Activated T-cell treated with anti-CD3 and anti-CD28 coated beads, Interleukin-2, amount 50 U/mL, for 24 hours (primary cell): ENCODE measurements at regions not wholly inside any gene's neighbourhood (a gene's known extent, or its start where the extent isn't known, plus 50 kb on each side); places are given as distances from the start of the nearest gene placed in this dataset.

Experiments
- DNase-seq: peaks from one replicate; pipeline ENCODE4 v3.0.0-alpha.2; 2020
- H3K27ac Mint-ChIP-seq: 2 replicates; pipeline ENCODE4 v1.8.0; 2020; ENCODE audit warnings: mild to moderate bottlenecking, mixed read lengths
- H3K27me3 Mint-ChIP-seq: 2 replicates; pipeline ENCODE4 v1.8.0; 2020; ENCODE audit warnings: mixed read lengths
- H3K36me3 Mint-ChIP-seq: 2 replicates; pipeline ENCODE4 v1.8.0; 2020; ENCODE audit warnings: low read depth, mixed read lengths
- H3K4me1 Mint-ChIP-seq: 2 replicates; pipeline ENCODE4 v1.8.0; 2020; ENCODE audit warnings: low read depth, mixed read lengths
- H3K4me3 Mint-ChIP-seq: 2 replicates; pipeline ENCODE4 v1.8.0; 2020; ENCODE audit warnings: mild to moderate bottlenecking, moderate library complexity, mixed read lengths
- H3K9me3 Mint-ChIP-seq: 2 replicates; pipeline ENCODE4 v1.8.0; 2020; ENCODE audit warnings: mixed read lengths

DNA sequence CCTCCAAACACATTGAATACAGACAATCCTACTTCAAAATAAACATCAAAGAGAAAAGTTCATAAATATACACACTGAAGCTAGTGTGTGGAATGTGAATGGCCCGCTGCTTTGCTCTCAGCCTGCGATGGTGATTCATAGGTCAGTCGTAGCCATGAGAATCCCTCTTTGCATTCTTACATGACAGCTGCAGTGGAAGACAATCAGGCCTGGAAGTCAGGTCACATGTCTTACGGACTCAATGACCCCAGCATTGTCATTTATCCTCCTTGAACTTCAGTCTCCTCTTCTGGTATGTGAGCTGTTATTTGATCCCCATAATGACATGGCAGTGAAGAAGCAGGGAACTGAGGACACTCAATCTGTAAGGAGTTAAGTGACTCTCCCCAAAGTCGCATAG, 217.8 kb upstream of the EOMES start:
- Mint-ChIP-seq H3K27me3 (no peaks in the 10 kb centered on the region), H3K27ac (no peak overlapping the region), H3K4me1 (peaks cover 11% of the 10 kb centered on the region), H3K4me3 (no peak overlapping the region), H3K9me3 (no peaks in the 10 kb centered on the region), H3K36me3 (no peaks in the 10 kb centered on the region)
- DNase-seq, result no peak

GRCh38 chr3:27943106-27943505, 221.0 kb upstream of the EOMES start:
- no peak for DNase-seq
- Mint-ChIP-seq H3K27ac (no peak overlapping the region), H3K27me3 (no peaks in the 10 kb centered on the region), H3K4me3 (no peak overlapping the region), H3K4me1 (peaks cover 4% of the 10 kb centered on the region), H3K36me3 (no peaks in the 10 kb centered on the region), H3K9me3 (no peaks in the 10 kb centered on the region)

DNA sequence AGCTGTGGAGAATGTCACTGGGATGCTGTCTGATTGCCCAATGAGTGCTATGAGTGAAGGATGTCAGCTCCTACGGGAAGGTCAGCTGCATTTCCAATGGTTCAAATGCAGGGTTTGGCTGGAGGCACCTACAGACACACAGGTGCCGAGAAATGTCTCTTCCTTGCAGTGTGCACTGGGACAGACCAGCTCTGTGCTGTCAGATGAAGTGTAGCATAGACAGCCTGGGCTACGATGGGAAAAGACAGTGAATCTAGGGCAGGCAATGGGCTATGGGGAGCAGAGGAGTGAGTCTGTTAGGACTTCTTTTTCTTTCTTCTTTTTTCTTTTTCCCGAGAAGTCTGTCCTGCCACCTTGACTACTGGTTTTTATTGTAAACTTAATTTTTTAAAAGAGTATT, 223.1 kb upstream of the EOMES start:
- H3K27ac Mint-ChIP-seq, result no peak overlapping the region
- no peak for DNase-seq
- no peak overlapping the region for H3K4me3 Mint-ChIP-seq
- H3K9me3 Mint-ChIP-seq, result peaks cover 7% of the 10 kb centered on the region
- H3K36me3 Mint-ChIP-seq, result no peaks in the 10 kb centered on the region
- H3K27me3 Mint-ChIP-seq, result no peaks in the 10 kb centered on the region
- H3K4me1 Mint-ChIP-seq, result peaks cover 2% of the 10 kb centered on the region

- H3K4me3 Mint-ChIP-seq, result no peak overlapping the region
- no peaks in the 10 kb centered on the region for H3K9me3 Mint-ChIP-seq
- no peak for DNase-seq
- H3K27me3 Mint-ChIP-seq, result no peaks in the 10 kb centered on the region
- H3K36me3 Mint-ChIP-seq, result no peaks in the 10 kb centered on the region
- peak overlapping the region; percentile 56 for H3K27ac Mint-ChIP-seq
- peaks cover 39% of the 10 kb centered on the region for H3K4me1 Mint-ChIP-seq
These were observed 238.0 kb upstream of the EOMES start for GRCh38 chr3:27960133-27960532.

DNA sequence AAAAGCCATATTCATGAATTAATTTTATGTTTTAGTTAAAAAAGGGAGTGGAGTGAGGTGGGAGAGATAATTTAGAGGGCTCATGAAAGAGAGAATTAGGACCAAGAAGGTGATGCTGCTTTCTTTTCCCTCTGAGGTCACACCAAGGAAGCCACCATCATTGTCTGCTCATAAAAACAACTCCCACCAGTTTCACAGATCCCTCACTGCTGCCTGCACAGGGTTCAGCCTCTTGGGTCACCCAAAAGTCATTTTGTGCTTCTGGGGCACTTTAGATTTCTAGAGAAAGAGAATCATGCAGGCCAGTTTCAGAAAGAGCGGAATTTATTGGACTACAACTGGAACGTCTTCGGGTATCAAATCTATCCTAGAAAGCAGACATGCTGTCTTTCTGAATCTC, 241.4 kb upstream of the EOMES start:
- Mint-ChIP-seq H3K4me1 (peaks cover 44% of the 10 kb centered on the region), H3K9me3 (no peaks in the 10 kb centered on the region), H3K27me3 (no peaks in the 10 kb centered on the region), H3K27ac (peak overlapping the region; percentile 60), H3K36me3 (no peaks in the 10 kb centered on the region), H3K4me3 (no peak overlapping the region)
- no peak for DNase-seq

- no peaks in the 10 kb centered on the region for H3K27me3 Mint-ChIP-seq
- H3K27ac Mint-ChIP-seq, result no peak overlapping the region
- H3K9me3 Mint-ChIP-seq, result no peaks in the 10 kb centered on the region
- H3K4me1 Mint-ChIP-seq, result peaks cover 3% of the 10 kb centered on the region
- H3K36me3 Mint-ChIP-seq, result no peaks in the 10 kb centered on the region
- no peak overlapping the region for H3K4me3 Mint-ChIP-seq
- DNase-seq, result no peak
These were observed 249.5 kb upstream of the EOMES start for GRCh38 chr3:27971600-27971999.

DNA sequence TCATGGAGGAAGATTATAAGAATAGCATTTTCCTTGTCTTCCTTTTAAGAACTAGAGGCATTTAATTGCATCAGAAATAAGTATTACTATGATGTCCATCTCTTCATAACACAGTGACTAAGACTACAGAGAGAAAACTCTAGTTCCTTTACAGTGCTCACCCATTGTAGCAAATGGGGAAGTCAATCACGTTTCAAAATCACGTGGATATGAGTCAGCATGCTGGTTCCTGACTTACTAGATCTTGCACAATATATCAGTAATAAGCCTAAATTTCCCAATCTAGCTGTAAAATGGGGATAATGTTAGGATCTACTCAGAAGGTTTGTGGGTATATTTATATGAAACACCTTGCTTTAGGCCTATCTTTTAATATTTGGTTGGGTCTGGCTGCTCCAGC, 254.8 kb upstream of the EOMES start:
- H3K36me3 Mint-ChIP-seq, result no peaks in the 10 kb centered on the region
- no peak overlapping the region for H3K4me3 Mint-ChIP-seq
- DNase-seq, result no peak
- H3K4me1 Mint-ChIP-seq, result peaks cover 20% of the 10 kb centered on the region
- peaks cover 2% of the 10 kb centered on the region for H3K9me3 Mint-ChIP-seq
- no peaks in the 10 kb centered on the region for H3K27me3 Mint-ChIP-seq
- no peak overlapping the region for H3K27ac Mint-ChIP-seq

DNA sequence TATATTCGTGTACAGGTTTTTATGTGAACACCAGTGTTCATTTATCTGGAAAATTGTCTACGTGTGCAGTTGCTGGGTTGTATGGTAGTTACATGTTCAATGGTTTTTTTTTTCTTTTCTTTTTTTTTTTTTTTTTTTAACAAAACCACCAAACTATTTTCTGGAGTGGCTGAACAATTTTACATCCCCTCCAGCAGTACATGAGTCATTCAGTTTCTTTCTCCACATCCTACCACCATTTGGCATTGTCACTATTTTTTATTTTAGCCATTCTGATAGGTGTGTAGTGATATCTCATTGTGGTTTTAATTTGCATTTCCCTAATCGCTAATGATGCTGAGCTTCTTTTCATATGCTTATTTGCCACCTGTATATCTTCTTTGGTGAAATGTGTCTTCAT, 256.3 kb upstream of the EOMES start:
- Mint-ChIP-seq H3K36me3 (no peaks in the 10 kb centered on the region), H3K27me3 (no peaks in the 10 kb centered on the region), H3K4me3 (no peak overlapping the region), H3K9me3 (peaks cover 4% of the 10 kb centered on the region), H3K4me1 (peaks cover 20% of the 10 kb centered on the region), H3K27ac (no peak overlapping the region)
- no peak for DNase-seq

GRCh38 chr3:27985369-27986035, 255.9 kb upstream of the CMC1 start:
- Mint-ChIP-seq H3K4me3 (no peak overlapping the region), H3K4me1 (peaks cover 4% of the 10 kb centered on the region), H3K27me3 (no peaks in the 10 kb centered on the region), H3K27ac (no peak overlapping the region), H3K36me3 (no peaks in the 10 kb centered on the region), H3K9me3 (peaks cover 4% of the 10 kb centered on the region)
- no peak for DNase-seq

GRCh38 chr3:27986234-27986879, 255.1 kb upstream of the CMC1 start:
- no peaks in the 10 kb centered on the region for H3K36me3 Mint-ChIP-seq
- H3K4me1 Mint-ChIP-seq, result no peaks in the 10 kb centered on the region
- no peaks in the 10 kb centered on the region for H3K27me3 Mint-ChIP-seq
- DNase-seq, result no peak
- H3K4me3 Mint-ChIP-seq, result no peak overlapping the region
- peaks cover 4% of the 10 kb centered on the region for H3K9me3 Mint-ChIP-seq
- H3K27ac Mint-ChIP-seq, result no peak overlapping the region

GRCh38 chr3:27990324-27990723, 251.1 kb upstream of the CMC1 start:
- Mint-ChIP-seq H3K9me3 (no peaks in the 10 kb centered on the region), H3K36me3 (no peaks in the 10 kb centered on the region), H3K27ac (no peak overlapping the region), H3K4me3 (no peak overlapping the region), H3K27me3 (no peaks in the 10 kb centered on the region), H3K4me1 (no peaks in the 10 kb centered on the region)
- DNase-seq, result no peak

DNA sequence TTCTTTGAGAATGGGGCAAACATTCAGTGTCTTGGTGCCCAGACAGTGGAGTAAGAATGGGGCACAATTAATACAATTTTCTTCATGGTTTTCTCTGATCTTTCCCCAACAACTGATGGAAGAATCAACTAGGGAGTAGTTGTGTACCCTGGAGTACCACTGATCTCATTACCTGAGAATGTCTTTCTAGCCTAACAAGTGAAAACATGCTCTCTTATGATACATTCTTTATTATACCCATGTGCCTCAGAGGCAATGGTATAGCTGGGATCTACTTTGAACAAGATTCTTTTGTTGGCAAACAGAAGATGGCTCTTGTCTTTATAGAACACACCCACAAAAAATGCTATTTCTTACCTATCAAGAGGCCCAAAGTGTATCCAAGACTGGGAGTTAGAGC, 250.6 kb upstream of the CMC1 start:
- Mint-ChIP-seq H3K4me3 (no peak overlapping the region), H3K27me3 (no peaks in the 10 kb centered on the region), H3K9me3 (no peaks in the 10 kb centered on the region), H3K36me3 (no peaks in the 10 kb centered on the region), H3K27ac (no peak overlapping the region), H3K4me1 (no peaks in the 10 kb centered on the region)
- DNase-seq, result no peak

- Mint-ChIP-seq H3K27me3 (no peaks in the 10 kb centered on the region), H3K36me3 (no peaks in the 10 kb centered on the region), H3K9me3 (no peaks in the 10 kb centered on the region), H3K4me1 (no peaks in the 10 kb centered on the region), H3K27ac (no peak overlapping the region), H3K4me3 (no peak overlapping the region)
- no peak for DNase-seq
These were observed 248.4 kb upstream of the CMC1 start for GRCh38 chr3:27993051-27993450.

DNA sequence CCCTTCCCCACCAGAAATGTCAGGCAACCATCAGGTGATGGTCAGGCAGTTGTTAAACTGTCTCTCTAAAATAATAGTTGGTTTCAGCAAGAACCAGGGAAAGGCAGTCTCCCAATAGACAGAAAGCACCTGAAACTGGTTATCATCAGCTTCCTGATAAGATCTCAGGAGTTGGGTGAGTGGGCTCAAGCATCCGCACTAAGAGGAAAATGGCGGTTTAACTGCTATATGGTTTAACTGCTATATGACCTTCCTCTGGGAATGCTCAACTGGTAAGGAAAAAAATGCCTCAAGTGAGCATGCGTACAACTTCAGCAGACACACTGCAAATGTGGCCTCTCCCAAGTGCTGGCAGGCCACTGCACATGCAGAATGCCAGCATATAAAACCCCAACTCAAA, 240.8 kb upstream of the CMC1 start:
- DNase-seq, result no peak
- Mint-ChIP-seq H3K27me3 (no peaks in the 10 kb centered on the region), H3K27ac (no peak overlapping the region), H3K4me1 (no peaks in the 10 kb centered on the region), H3K9me3 (peaks cover 14% of the 10 kb centered on the region), H3K4me3 (no peak overlapping the region), H3K36me3 (peaks cover 4% of the 10 kb centered on the region)

DNA sequence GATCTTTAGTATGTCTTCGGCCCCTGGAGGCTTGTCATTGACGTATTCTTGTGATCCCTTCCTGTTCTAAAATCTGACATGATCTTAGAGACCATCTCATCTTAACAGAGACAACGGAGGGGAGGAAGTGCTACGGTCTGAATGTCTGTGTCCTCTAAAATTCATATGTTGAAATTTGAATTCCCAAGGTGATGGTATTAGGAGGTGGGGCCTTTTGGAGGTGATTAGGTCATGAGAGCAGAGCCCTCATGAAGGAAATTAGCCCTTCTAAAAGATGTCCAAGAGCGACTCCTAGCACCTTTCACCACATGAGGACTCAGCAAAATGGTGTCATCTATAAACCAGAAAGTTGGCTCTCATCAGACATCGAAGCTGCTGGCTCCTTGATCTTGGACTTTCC, 233.2 kb upstream of the CMC1 start:
- Mint-ChIP-seq H3K27ac (no peak overlapping the region), H3K4me3 (no peak overlapping the region)
- DNase-seq, result no peak

DNA sequence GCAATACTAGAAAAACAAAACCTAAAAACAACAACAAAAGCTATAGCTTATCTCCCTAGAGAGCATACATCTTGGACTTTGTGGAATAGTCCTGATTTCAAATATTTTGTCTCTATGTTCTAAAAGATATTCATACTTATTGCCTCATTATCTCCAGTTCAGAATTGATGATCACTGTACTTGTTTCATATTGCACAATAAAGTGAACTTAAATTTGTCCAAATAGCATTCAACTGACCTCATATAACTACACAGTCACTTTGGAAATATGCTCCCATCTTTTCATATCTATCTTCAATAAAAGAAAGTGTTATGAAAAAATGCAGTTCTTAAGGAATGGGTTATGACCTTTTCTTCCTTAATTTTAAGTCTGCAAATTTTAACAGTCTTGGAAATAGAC, 228.6 kb upstream of the CMC1 start:
- Mint-ChIP-seq H3K27ac (no peak overlapping the region), H3K9me3 (no peaks in the 10 kb centered on the region), H3K4me1 (peaks cover 5% of the 10 kb centered on the region), H3K4me3 (no peak overlapping the region), H3K27me3 (no peaks in the 10 kb centered on the region), H3K36me3 (no peaks in the 10 kb centered on the region)
- no peak for DNase-seq

More for the DNA sequence above, 233.2 kb upstream of the CMC1 start:
- Mint-ChIP-seq H3K36me3 (no peaks in the 10 kb centered on the region), H3K27me3 (no peaks in the 10 kb centered on the region), H3K9me3 (peaks cover 6% of the 10 kb centered on the region), H3K4me1 (no peaks in the 10 kb centered on the region)
